IMR-90 (cell line): ENCODE measurements at regions not wholly inside any gene's neighbourhood (a gene's known extent, or its start where the extent isn't known, plus 50 kb on each side); places are given as distances from the start of the nearest gene placed in this dataset.

Source experiments
- ATAC-seq: fragments of 200-7000 bp; cut with Tn5 transposase; 2 replicates; pipeline ENCODE4 v1.9.1; 2020; ENCODE audit warnings: low read depth, mild to moderate bottlenecking, moderate library complexity
- BruUV-seq: library from RNA; stranded (reverse); fragments of 400-500 nt; replicated peaks from 2 replicates; lab custom pipeline; 2021; lab: Mats Ljungman, UMichigan
- CTCF ChIA-PET: fragments of 300-600 bp; formaldehyde crosslinking; extraction: SDS; loops from one replicate; lab custom pipeline; 2021; ENCODE audit warnings: antibody characterized with exemption; lab: Yijun Ruan, JAX
- POLR2A ChIA-PET: fragments of 300-600 bp; sonication (Branson Sonifier 250); formaldehyde crosslinking; loops from one replicate; lab custom pipeline; 2022; ENCODE audit warnings: antibody characterized with exemption; ENCODE audit not compliant: unreplicated experiment; lab: Charles Lee
- DNase-seq: peaks from one replicate; pipeline ENCODE4 v3.0.0; 2013
- H2AFZ ChIP-seq: replicated peaks from 2 replicates; pipeline ENCODE3; 2013; ENCODE audit warnings: low read length, mild to moderate bottlenecking; ENCODE audit not compliant: poor library complexity
- H2AK5ac ChIP-seq: 2 replicates; pipeline ENCODE4 v1.6.1; 2013; ENCODE audit warnings: low read depth, low read length, inconsistent platforms
- H2AK9ac ChIP-seq: replicated peaks from 2 replicates; pipeline ENCODE3; 2013; ENCODE audit warnings: mild to moderate bottlenecking, low read depth, low read length, moderate library complexity; ENCODE audit not compliant: poor library complexity
- H2BK120ac ChIP-seq: 2 replicates; pipeline ENCODE4 v1.6.1; 2013; ENCODE audit warnings: low read depth, low read length, inconsistent platforms
- H2BK15ac ChIP-seq: 3 replicates; pipeline ENCODE4 v1.6.1; 2013; ENCODE audit warnings: low read depth, low read length, inconsistent platforms
- H2BK20ac ChIP-seq: 2 replicates; pipeline ENCODE4 v1.6.1; 2013; ENCODE audit warnings: low read depth, mild to moderate bottlenecking, inconsistent platforms, low read length, moderate library complexity
- H2BK5ac ChIP-seq: 2 replicates; pipeline ENCODE4 v1.6.1; 2013; ENCODE audit warnings: mild to moderate bottlenecking, low read depth, low read length, inconsistent platforms; ENCODE audit not compliant: poor library complexity, severe bottlenecking
- H3K14ac ChIP-seq: replicated peaks from 2 replicates; pipeline ENCODE4 v1.6.1; 2013; ENCODE audit warnings: low read depth, low read length, inconsistent platforms
- H3K18ac ChIP-seq: 2 replicates; pipeline ENCODE4 v1.6.1; 2013; ENCODE audit warnings: low read depth, low read length, control low read depth
- H3K23ac ChIP-seq: 2 replicates; pipeline ENCODE4 v1.6.1; 2013; ENCODE audit warnings: low read depth, low read length, inconsistent platforms
- H3K27ac ChIP-seq: 2 replicates; pipeline ENCODE4 v1.5.1; 2013; ENCODE audit warnings: mild to moderate bottlenecking, control low read depth, low read length; ENCODE audit not compliant: insufficient read depth
- H3K27me3 ChIP-seq: 2 replicates; pipeline ENCODE4 v1.6.1; 2013; ENCODE audit warnings: low read length; ENCODE audit not compliant: control insufficient read depth, insufficient read depth
- H3K36me3 ChIP-seq: 2 replicates; pipeline ENCODE4 v1.6.1; 2013; ENCODE audit warnings: low read length, mixed read lengths; ENCODE audit not compliant: control insufficient read depth, insufficient read depth
- H3K4ac ChIP-seq: 2 replicates; pipeline ENCODE4 v1.6.1; 2013; ENCODE audit warnings: low read depth, low read length, inconsistent platforms
- H3K4me1 ChIP-seq: 2 replicates; pipeline ENCODE4 v1.6.1; 2013; ENCODE audit warnings: low read length, mixed read lengths; ENCODE audit not compliant: control insufficient read depth, insufficient read depth
- H3K4me2 ChIP-seq: 2 replicates; pipeline ENCODE4 v1.6.1; 2013; ENCODE audit warnings: low read depth, mild to moderate bottlenecking, control low read depth, low read length, moderate library complexity
- H3K4me3 ChIP-seq: 2 replicates; pipeline ENCODE4 v1.5.1; 2013; ENCODE audit warnings: low read depth, mild to moderate bottlenecking, control low read depth, low read length, moderate library complexity; ENCODE audit not compliant: insufficient read depth
- H3K56ac ChIP-seq: 2 replicates; pipeline ENCODE4 v1.6.1; 2013; ENCODE audit warnings: low read length, inconsistent platforms; ENCODE audit not compliant: insufficient read depth; ENCODE audit errors: extremely low read depth
- H3K79me1 ChIP-seq, 2 experiments: 2 replicates each; pipeline ENCODE4 v1.6.1; 2013; ENCODE audit warnings: low read length in 2 of 2, inconsistent platforms in 1 of 2, low read depth in 1 of 2
- H3K9ac ChIP-seq: 2 replicates; pipeline ENCODE4 v1.6.1; 2013; ENCODE audit warnings: low read depth, low read length, control low read depth
- H3K9me1 ChIP-seq: 2 replicates; pipeline ENCODE4 v1.6.1; 2013; ENCODE audit warnings: low read length, inconsistent platforms; ENCODE audit not compliant: insufficient read depth
- H3K9me3 ChIP-seq: 2 replicates; pipeline ENCODE4 v1.6.1; 2013; ENCODE audit warnings: low read length; ENCODE audit not compliant: control insufficient read depth, insufficient read depth
- H4K20me1 ChIP-seq: 2 replicates; pipeline ENCODE4 v1.6.1; 2013; ENCODE audit warnings: low read length, inconsistent platforms; ENCODE audit not compliant: insufficient read depth
- H4K5ac ChIP-seq: 2 replicates; pipeline ENCODE4 v1.6.1; 2013; ENCODE audit warnings: mild to moderate bottlenecking, low read depth, low read length, control low read depth
- H4K8ac ChIP-seq, 2 experiments: 2 replicates each; pipeline ENCODE4 v1.6.1; 2013; ENCODE audit warnings: low read depth in 2 of 2, low read length in 2 of 2, control low read depth in 1 of 2, inconsistent platforms in 1 of 2
- H4K91ac ChIP-seq: 2 replicates; pipeline ENCODE4 v1.6.1; 2013; ENCODE audit warnings: low read depth, low read length, inconsistent platforms; ENCODE audit not compliant: insufficient read depth
- BHLHE40 ChIP-seq: fragments of 150-350 bp; IDR thresholded peaks from 2 replicates; pipeline ENCODE4 v1.6.1; 2016; ENCODE audit warnings: mild to moderate bottlenecking, low read depth, low read length
- CEBPB ChIP-seq: IDR thresholded peaks from 2 replicates; pipeline ENCODE4 v1.6.1; 2012; ENCODE audit warnings: low read depth, low read length, improper control_type of control experiment
- CHD1 ChIP-seq: IDR thresholded peaks from 2 replicates; pipeline ENCODE4 v1.6.1; 2012; ENCODE audit warnings: low read depth, low read length, improper control_type of control experiment
- FOS ChIP-seq: fragments of 150-350 bp; IDR thresholded peaks from 2 replicates; pipeline ENCODE4 v1.6.1; 2016; ENCODE audit warnings: low read depth, low read length
- MAFK ChIP-seq: IDR thresholded peaks from 2 replicates; pipeline ENCODE4 v1.6.1; 2012; ENCODE audit warnings: low read depth, low read length, improper control_type of control experiment
- MAZ ChIP-seq: IDR thresholded peaks from 2 replicates; pipeline ENCODE4 v1.6.1; 2012; ENCODE audit warnings: low read depth, mild to moderate bottlenecking, low read length, improper control_type of control experiment, moderate library complexity, borderline replicate concordance
- MXI1 ChIP-seq: IDR thresholded peaks from 2 replicates; pipeline ENCODE4 v1.6.1; 2012; ENCODE audit warnings: low read depth, mild to moderate bottlenecking, low read length, moderate library complexity, borderline replicate concordance
- NFE2L2 ChIP-seq: fragments of 150-350 bp; IDR thresholded peaks from 2 replicates; pipeline ENCODE4 v1.6.1; 2016; ENCODE audit warnings: low read depth, mild to moderate bottlenecking, low read length
- POLR2A ChIP-seq: IDR thresholded peaks from 2 replicates; pipeline ENCODE4 v1.6.1; 2012; ENCODE audit warnings: mild to moderate bottlenecking, low read depth, low read length
- RCOR1 ChIP-seq: IDR thresholded peaks from 2 replicates; pipeline ENCODE4 v1.6.1; 2012; ENCODE audit warnings: mild to moderate bottlenecking, low read length, improper control_type of control experiment; ENCODE audit not compliant: insufficient replicate concordance
- RFX5 ChIP-seq: IDR thresholded peaks from 2 replicates; pipeline ENCODE4 v1.8.0; 2012; ENCODE audit warnings: low read depth, mild to moderate bottlenecking, low read length, moderate library complexity
- SMC3 ChIP-seq: fragments of 150-350 bp; IDR thresholded peaks from 2 replicates; pipeline ENCODE4 v1.6.1; 2016; ENCODE audit warnings: low read depth, mild to moderate bottlenecking, antibody characterized with exemption, low read length, moderate library complexity
- USF2 ChIP-seq: fragments of 150-350 bp; IDR thresholded peaks from 2 replicates; pipeline ENCODE4 v1.6.1; 2017; ENCODE audit warnings: mild to moderate bottlenecking, antibody characterized with exemption, low read length, low read depth
- WGBS, 2 experiments: methylation state at CpG; one replicate each; pipeline versions ENCODE4 v1.1.5 to v1.1.7; 2013; ENCODE audit warnings: missing lambda C conversion rate in 2 of 2; ENCODE audit not compliant: insufficient read length in 1 of 2; ENCODE audit errors: extremely low coverage in 2 of 2; 5-methylcytosine and 5-hydroxymethylcytosine counted together
- dilution Hi-C: fragments of 300-500 bp; cut with HindIII; formaldehyde crosslinking; loops from one replicate; pipeline ENCODE4 v1.14.3; 2018; ENCODE audit warnings: low sequenced_read_pairs; ENCODE audit not compliant: unreplicated experiment
- in situ Hi-C: fragments of 300-500 bp; cut with MboI; formaldehyde crosslinking; loops from 3 replicates; pipeline ENCODE4 v1.14.3; 2019; ENCODE audit warnings: low sequenced_read_pairs, inconsistent platforms, mixed read lengths
- intact Hi-C: fragments of 100-400 bp; cut with micrococcal nuclease; formaldehyde crosslinking; loops from 2 replicates; pipeline ENCODE4 v1.10.0; 2022
- TF ChIP-seq, protein P1 (sequence below): fragments of 150-350 bp; IDR thresholded peaks from 2 replicates; pipeline ENCODE4 v1.6.1; 2016; ENCODE audit warnings: low read depth, mild to moderate bottlenecking, low read length, moderate library complexity, borderline replicate concordance

DNA sequence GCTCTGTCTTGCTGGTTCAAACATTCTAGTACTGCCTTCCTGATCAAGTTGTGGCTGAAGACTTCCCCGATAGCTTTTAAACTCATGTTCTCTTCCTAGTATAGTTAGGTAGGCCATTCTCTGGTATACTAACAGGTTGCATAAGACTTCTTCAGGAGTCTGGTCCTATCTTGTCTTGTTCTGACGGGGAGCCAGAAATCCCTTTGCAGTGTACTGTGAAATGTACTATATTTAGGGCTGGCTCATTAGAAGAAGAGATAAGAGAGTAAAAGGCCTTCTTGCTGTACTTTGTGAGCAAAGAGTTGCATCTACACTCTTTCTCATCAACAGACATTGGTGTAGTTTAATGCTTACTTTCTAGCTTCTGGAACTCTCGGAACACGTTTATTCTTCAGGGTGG is 331.9 kb downstream of the NUP35 start:
- Histone ChIP-seq H4K5ac (no peak overlapping the region), H2AK5ac (no peak overlapping the region), H3K4me2 (no peak overlapping the region), H3K9me3 (peaks cover 9% of the 10 kb centered on the region), H3K9me1 (no peaks in the 10 kb centered on the region), H4K20me1 (no peaks in the 10 kb centered on the region), H3K23ac (no peak overlapping the region), H2AFZ (no peak overlapping the region), H4K91ac (no peak overlapping the region), H3K4me3 (no peak overlapping the region), H3K4ac (no peak overlapping the region), H3K4me1 (no peaks in the 10 kb centered on the region), H3K9ac (no peak overlapping the region), H3K18ac (no peak overlapping the region), H2BK20ac (no peak overlapping the region), H3K27ac (no peak overlapping the region), H3K36me3 (no peaks in the 10 kb centered on the region), H2BK120ac (no peak overlapping the region), H4K8ac (no peak overlapping the region), H3K14ac (no peak overlapping the region), H3K79me1 (no peaks in the 10 kb centered on the region), H2AK9ac (no peak overlapping the region), H3K27me3 (no peaks in the 10 kb centered on the region), H3K56ac (no peak overlapping the region), H2BK5ac (no peak overlapping the region), H2BK15ac (no peak overlapping the region)
- in situ Hi-C loops = no loop called here
- DNase-seq (no peak), ATAC-seq (no peak)
- intact Hi-C loops = no loop called here
- ChIA-PET POLR2A (no interaction called here), CTCF (no interaction called here)
- dilution Hi-C loops = no loop called here
- BruUV-seq = no TSS peak
- WGBS, 2 experiments = no CpG with 5 or more reads among the region's 4 CpGs
- no peak for TF ChIP-seq RFX5
- TF ChIP-seq RCOR1 = no peak
- TF ChIP-seq BHLHE40 = no peak
- no peak for TF ChIP-seq USF2
- TF ChIP-seq SMC3 = no peak
- TF ChIP-seq FOS = no peak
- no peak for TF ChIP-seq NFE2L2
- TF ChIP-seq, protein P1, sequence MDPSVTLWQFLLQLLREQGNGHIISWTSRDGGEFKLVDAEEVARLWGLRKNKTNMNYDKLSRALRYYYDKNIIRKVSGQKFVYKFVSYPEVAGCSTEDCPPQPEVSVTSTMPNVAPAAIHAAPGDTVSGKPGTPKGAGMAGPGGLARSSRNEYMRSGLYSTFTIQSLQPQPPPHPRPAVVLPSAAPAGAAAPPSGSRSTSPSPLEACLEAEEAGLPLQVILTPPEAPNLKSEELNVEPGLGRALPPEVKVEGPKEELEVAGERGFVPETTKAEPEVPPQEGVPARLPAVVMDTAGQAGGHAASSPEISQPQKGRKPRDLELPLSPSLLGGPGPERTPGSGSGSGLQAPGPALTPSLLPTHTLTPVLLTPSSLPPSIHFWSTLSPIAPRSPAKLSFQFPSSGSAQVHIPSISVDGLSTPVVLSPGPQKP = no peak
- TF ChIP-seq MAFK = no peak
- TF ChIP-seq MXI1 = no peak
- TF ChIP-seq CHD1 = no peak
- no peak for TF ChIP-seq POLR2A
- no peak for TF ChIP-seq CEBPB
- no peak for TF ChIP-seq MAZ
